ENCODE measurements at regions not wholly inside any gene's neighbourhood (a gene's known extent, or its start where the extent isn't known, plus 50 kb on each side); places are given as distances from the start of the nearest gene placed in this dataset.

- WGBS, 3 donors = 39 to 50% (median 39%) methylated on average over 2 of the region's 2 CpGs
- DNase-seq (no peak), ATAC-seq (no peak)
- H3K27me3 ChIP-seq (ENCODE audit: insufficient read depth in 3 of 3, low read length in 2 of 3) = peaks cover 0 to 2% (median 0%) of the 10 kb centered on the region in 3 donors
- H3K9me3 ChIP-seq = peaks cover 8% of the 10 kb centered on the region
- H3K4me1 ChIP-seq = no peaks in the 10 kb centered on the region
- intact Hi-C loops (cut with DNase I) = no loop called here
- H3K27ac ChIP-seq = no peak overlapping the region
- no peak for TF ChIP-seq CTCF (IDR thresholded peaks at IDR 0.05)
- no peaks in the 10 kb centered on the region for H3K36me3 ChIP-seq (ENCODE audit: insufficient read depth in 1 of 2, low read depth in 1 of 2)
- no peak overlapping the region for H3K4me3 ChIP-seq
These were observed 189.8 kb upstream of the MAP3K1 start for GRCh38 chr5:56625541-56625940.

GRCh38 chr5:56624751-56625150 is 190.6 kb upstream of the MAP3K1 start:
- TF ChIP-seq CTCF (IDR thresholded peaks at IDR 0.05) = no peak
- Histone ChIP-seq H3K27me3 (ENCODE audit: insufficient read depth in 3 of 3, low read length in 2 of 3) (peaks cover 0 to 2% (median 0%) of the 10 kb centered on the region in 3 donors), H3K9me3 (peaks cover 8% of the 10 kb centered on the region), H3K4me1 (no peaks in the 10 kb centered on the region), H3K4me3 (no peak overlapping the region), H3K27ac (no peak overlapping the region), H3K36me3 (ENCODE audit: insufficient read depth in 1 of 2, low read depth in 1 of 2) (no peaks in the 10 kb centered on the region)
- ATAC-seq (no peak), DNase-seq (no peak)
- intact Hi-C loops (cut with DNase I) = no loop called here
- 61 to 76% (median 74%) methylated on average over 1 of the region's 1 CpG for WGBS, 3 donors

- ATAC-seq (no peak), DNase-seq (no peak)
- Histone ChIP-seq H3K4me3 (no peak overlapping the region), H3K36me3 (ENCODE audit: insufficient read depth in 1 of 2, low read depth in 1 of 2) (no peaks in the 10 kb centered on the region), H3K4me1 (no peaks in the 10 kb centered on the region), H3K9me3 (peaks cover 11% of the 10 kb centered on the region), H3K27me3 (ENCODE audit: insufficient read depth in 3 of 3, low read length in 2 of 3) (peaks cover 0 to 2% (median 0%) of the 10 kb centered on the region in 3 donors), H3K27ac (no peak overlapping the region)
- no peak for TF ChIP-seq CTCF (IDR thresholded peaks at IDR 0.05)
- 89 to 94% (median 90%) methylated on average over 2 of the region's 2 CpGs for WGBS, 3 donors
- intact Hi-C loops (cut with DNase I) = no loop called here
These were observed 193.2 kb upstream of the MAP3K1 start for GRCh38 chr5:56622141-56622540.

GRCh38 chr5:56620903-56621677 is 194.3 kb upstream of the MAP3K1 start:
- H3K4me3 ChIP-seq = no peak overlapping the region
- DNase-seq (no peak), ATAC-seq (no peak)
- H3K9me3 ChIP-seq = peaks cover 4% of the 10 kb centered on the region
- no peaks in the 10 kb centered on the region for H3K36me3 ChIP-seq (ENCODE audit: insufficient read depth in 1 of 2, low read depth in 1 of 2)
- no peak overlapping the region for H3K27ac ChIP-seq
- intact Hi-C loops (cut with DNase I) = no loop called here
- no peaks in the 10 kb centered on the region for H3K4me1 ChIP-seq
- 89 to 96% (median 93%) methylated on average over 3 of the region's 3 CpGs for WGBS, 3 donors
- H3K27me3 ChIP-seq (ENCODE audit: insufficient read depth in 3 of 3, low read length in 2 of 3) = peaks cover 0 to 2% (median 0%) of the 10 kb centered on the region in 3 donors
- TF ChIP-seq CTCF (IDR thresholded peaks at IDR 0.05) = no peak

- 93 to 98% (median 97%) methylated on average over 4 of the region's 4 CpGs for WGBS, 3 donors
- ATAC-seq = no peak
These were observed 197.4 kb upstream of the MAP3K1 start for GRCh38 chr5:56617998-56618397.

More at GRCh38 chr5:56617998-56618397, 197.4 kb upstream of the MAP3K1 start:
- Histone ChIP-seq H3K27ac (no peak overlapping the region), H3K9me3 (peaks cover 4% of the 10 kb centered on the region), H3K4me3 (no peak overlapping the region), H3K27me3 (ENCODE audit: insufficient read depth in 3 of 3, low read length in 2 of 3) (no peaks in the 10 kb centered on the region), H3K4me1 (no peaks in the 10 kb centered on the region), H3K36me3 (ENCODE audit: insufficient read depth in 1 of 2, low read depth in 1 of 2) (no peaks in the 10 kb centered on the region)
- no peak for DNase-seq
- no peak for TF ChIP-seq CTCF (IDR thresholded peaks at IDR 0.05)
- intact Hi-C loops (cut with DNase I) = no loop called here

Data from psoas muscle (tissue), 7 donors.